ENCODE measurements at regions not wholly inside any gene's neighbourhood (a gene's known extent, or its start where the extent isn't known, plus 50 kb on each side); places are given as distances from the start of the nearest gene placed in this dataset.

DNA sequence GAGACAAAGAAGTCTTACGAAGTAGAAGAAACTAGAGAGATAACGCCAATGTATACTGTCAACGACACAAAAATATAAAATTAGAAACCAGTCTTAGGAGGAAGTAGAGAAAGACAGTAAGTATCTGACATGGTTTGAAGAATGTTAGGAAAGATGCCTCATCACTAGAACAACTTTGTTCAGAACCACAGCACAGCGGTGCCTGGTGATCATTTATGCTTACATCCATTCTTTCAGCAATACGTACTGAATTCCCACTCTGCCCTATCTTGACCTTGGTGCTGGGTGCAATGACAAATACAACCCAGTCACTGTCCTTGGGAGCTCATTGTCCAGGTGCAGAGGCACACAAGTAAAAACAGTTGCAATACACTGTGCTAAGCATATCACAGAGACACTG lies 104.4 kb downstream of the TM2D1 start:
- H3K9me3 Mint-ChIP-seq, result no peaks in the 10 kb centered on the region
- Histone ChIP-seq H3K27me3 (ENCODE audit: control insufficient read depth, insufficient read depth, low read length, poor library complexity, severe bottlenecking) (no peaks in the 10 kb centered on the region), H3K36me3 (ENCODE audit: control insufficient read depth, insufficient read depth, low read length) (no peaks in the 10 kb centered on the region), H3K9me3 (ENCODE audit: control insufficient read depth, low read length) (no peaks in the 10 kb centered on the region), H3K9ac (ENCODE audit: extremely low read depth, low read length, poor library complexity, severe bottlenecking) (no peak overlapping the region), H3K27ac (ENCODE audit: low read depth, low read length) (no peak overlapping the region), H3K4me1 (ENCODE audit: control insufficient read depth, insufficient read depth, low read length) (no peaks in the 10 kb centered on the region), H3K4me3 (ENCODE audit: low read length) (no peak overlapping the region)
- peaks cover 2% of the 10 kb centered on the region for H3K27me3 Mint-ChIP-seq (ENCODE audit: insufficient read depth)
- H3K27ac Mint-ChIP-seq, result no peak overlapping the region
- WGBS, 2 experiments (ENCODE audit: insufficient coverage in 1 of 2, insufficient read length in 1 of 2), result 93 to 95% methylated on average over 5 of the region's 5 CpGs
- DNase-seq, result no peak
- TF ChIP-seq CTCF (conservative IDR thresholded peaks at IDR 0.05), result no peak
- peaks cover 3% of the 10 kb centered on the region for H3K4me1 Mint-ChIP-seq
- H3K36me3 Mint-ChIP-seq (ENCODE audit: low read depth), result no peaks in the 10 kb centered on the region
- H3K4me3 Mint-ChIP-seq, result no peak overlapping the region

DNA sequence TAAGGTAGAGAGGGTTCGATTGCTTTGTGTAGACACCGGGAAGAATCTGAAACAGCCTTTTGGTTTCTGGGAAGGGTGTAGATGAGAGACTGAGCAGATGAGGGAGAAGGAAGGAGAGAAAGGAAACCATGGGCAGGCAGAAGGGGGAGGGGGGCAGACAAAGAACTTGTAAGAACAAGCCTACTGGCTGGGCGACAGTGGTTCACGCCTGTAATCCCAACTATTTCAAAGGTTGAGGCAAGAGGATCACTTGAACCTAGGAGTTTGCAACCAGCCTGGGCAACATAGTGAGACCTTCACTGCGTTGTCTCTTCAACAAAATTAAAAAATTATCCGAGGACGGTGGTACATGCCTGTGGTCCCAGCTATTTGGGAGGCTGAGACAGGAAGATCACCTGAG lies 106.2 kb downstream of the TM2D1 start:
- peaks cover 2% of the 10 kb centered on the region for H3K27me3 Mint-ChIP-seq (ENCODE audit: insufficient read depth)
- H3K27ac Mint-ChIP-seq, result peak overlapping the region; percentile 7

DNA sequence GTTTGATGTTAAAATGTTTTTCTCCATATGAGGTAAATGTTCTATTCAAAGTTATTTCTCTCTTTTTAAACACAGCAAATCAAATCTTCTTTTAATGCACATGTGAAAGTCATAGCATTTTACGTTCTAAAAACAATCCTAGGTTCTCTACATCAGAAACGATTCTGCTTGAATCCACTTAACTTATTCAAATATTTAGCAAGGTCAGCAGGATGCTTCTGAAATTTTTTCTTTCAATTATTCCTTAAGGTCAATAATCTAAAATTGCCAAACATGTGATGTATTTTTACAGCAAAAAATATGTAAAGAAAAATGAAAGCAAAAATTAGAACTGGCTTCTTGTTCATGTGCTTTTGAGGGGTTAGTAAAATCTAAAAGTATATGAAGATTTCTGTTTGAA lies 106.7 kb downstream of the TM2D1 start:
- Histone ChIP-seq H3K9me3 (ENCODE audit: control insufficient read depth, low read length) (no peaks in the 10 kb centered on the region), H3K4me1 (ENCODE audit: control insufficient read depth, insufficient read depth, low read length) (no peaks in the 10 kb centered on the region), H3K9ac (ENCODE audit: extremely low read depth, low read length, poor library complexity, severe bottlenecking) (no peak overlapping the region), H3K36me3 (ENCODE audit: control insufficient read depth, insufficient read depth, low read length) (no peaks in the 10 kb centered on the region), H3K27ac (ENCODE audit: low read depth, low read length) (no peak overlapping the region), H3K4me3 (ENCODE audit: low read length) (no peak overlapping the region), H3K27me3 (ENCODE audit: control insufficient read depth, insufficient read depth, low read length, poor library complexity, severe bottlenecking) (no peaks in the 10 kb centered on the region)
- Mint-ChIP-seq H3K36me3 (ENCODE audit: low read depth) (no peaks in the 10 kb centered on the region), H3K4me3 (no peak overlapping the region), H3K27ac (no peak overlapping the region), H3K27me3 (ENCODE audit: insufficient read depth) (peaks cover 2% of the 10 kb centered on the region), H3K4me1 (peaks cover 3% of the 10 kb centered on the region), H3K9me3 (no peaks in the 10 kb centered on the region)
- TF ChIP-seq CTCF (conservative IDR thresholded peaks at IDR 0.05), result no peak
- 95 to 100% methylated on average over 2 of the region's 2 CpGs for WGBS, 2 experiments (ENCODE audit: insufficient coverage in 1 of 2, insufficient read length in 1 of 2)
- DNase-seq, result no peak

More for the DNA sequence above, 106.2 kb downstream of the TM2D1 start:
- Mint-ChIP-seq H3K36me3 (ENCODE audit: low read depth) (no peaks in the 10 kb centered on the region), H3K9me3 (no peaks in the 10 kb centered on the region), H3K4me1 (peaks cover 3% of the 10 kb centered on the region), H3K4me3 (no peak overlapping the region)
- Histone ChIP-seq H3K27me3 (ENCODE audit: control insufficient read depth, insufficient read depth, low read length, poor library complexity, severe bottlenecking) (no peaks in the 10 kb centered on the region), H3K9me3 (ENCODE audit: control insufficient read depth, low read length) (no peaks in the 10 kb centered on the region), H3K4me1 (ENCODE audit: control insufficient read depth, insufficient read depth, low read length) (no peaks in the 10 kb centered on the region), H3K27ac (ENCODE audit: low read depth, low read length) (no peak overlapping the region), H3K4me3 (ENCODE audit: low read length) (no peak overlapping the region), H3K9ac (ENCODE audit: extremely low read depth, low read length, poor library complexity, severe bottlenecking) (no peak overlapping the region), H3K36me3 (ENCODE audit: control insufficient read depth, insufficient read depth, low read length) (no peaks in the 10 kb centered on the region)
- DNase-seq, result no peak
- no peak for TF ChIP-seq CTCF (conservative IDR thresholded peaks at IDR 0.05)
- WGBS, 2 experiments (ENCODE audit: insufficient coverage in 1 of 2, insufficient read length in 1 of 2), result 87 to 95% methylated on average over 5 to 7 of the region's 7 CpGs

Data from endodermal cell (in vitro differentiated cells).